ENCODE measurements at regions not wholly inside any gene's neighbourhood (a gene's known extent, or its start where the extent isn't known, plus 50 kb on each side); places are given as distances from the start of the nearest gene placed in this dataset.

DNA sequence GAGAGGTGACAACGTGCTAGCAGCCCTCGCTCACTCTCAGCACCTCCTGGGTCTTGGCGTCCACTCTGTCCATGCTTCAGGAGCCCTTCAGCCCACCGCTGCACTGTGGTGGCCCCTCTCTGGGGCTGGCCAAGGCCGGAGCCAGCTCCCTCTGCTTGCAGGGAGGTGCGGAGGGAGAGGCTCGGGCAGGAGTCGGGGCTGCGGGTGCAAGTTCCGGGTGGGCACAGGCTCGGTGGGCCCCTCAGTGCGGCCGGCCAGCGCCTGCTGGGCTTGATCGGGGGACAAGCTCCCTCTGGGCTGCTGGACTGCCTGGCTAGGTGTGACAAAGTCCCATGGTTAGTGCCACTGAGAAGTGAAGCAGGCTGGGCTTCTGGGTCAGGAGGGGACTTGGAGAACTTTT, 245.8 kb downstream of the JRKL start:
- TF ChIP-seq, protein P1, sequence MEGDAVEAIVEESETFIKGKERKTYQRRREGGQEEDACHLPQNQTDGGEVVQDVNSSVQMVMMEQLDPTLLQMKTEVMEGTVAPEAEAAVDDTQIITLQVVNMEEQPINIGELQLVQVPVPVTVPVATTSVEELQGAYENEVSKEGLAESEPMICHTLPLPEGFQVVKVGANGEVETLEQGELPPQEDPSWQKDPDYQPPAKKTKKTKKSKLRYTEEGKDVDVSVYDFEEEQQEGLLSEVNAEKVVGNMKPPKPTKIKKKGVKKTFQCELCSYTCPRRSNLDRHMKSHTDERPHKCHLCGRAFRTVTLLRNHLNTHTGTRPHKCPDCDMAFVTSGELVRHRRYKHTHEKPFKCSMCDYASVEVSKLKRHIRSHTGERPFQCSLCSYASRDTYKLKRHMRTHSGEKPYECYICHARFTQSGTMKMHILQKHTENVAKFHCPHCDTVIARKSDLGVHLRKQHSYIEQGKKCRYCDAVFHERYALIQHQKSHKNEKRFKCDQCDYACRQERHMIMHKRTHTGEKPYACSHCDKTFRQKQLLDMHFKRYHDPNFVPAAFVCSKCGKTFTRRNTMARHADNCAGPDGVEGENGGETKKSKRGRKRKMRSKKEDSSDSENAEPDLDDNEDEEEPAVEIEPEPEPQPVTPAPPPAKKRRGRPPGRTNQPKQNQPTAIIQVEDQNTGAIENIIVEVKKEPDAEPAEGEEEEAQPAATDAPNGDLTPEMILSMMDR (conservative IDR thresholded peaks at IDR 0.05; ENCODE audit: low read depth, low read length): no peak
- no peak for TF ChIP-seq EZH2 (IDR thresholded peaks at IDR 0.05; ENCODE audit: low read length, unreplicated experiment)
- no peak for TF ChIP-seq EZH2phosphoT487 (IDR thresholded peaks at IDR 0.05; ENCODE audit: borderline replicate concordance, low read length)
